ENCODE measurements at regions not wholly inside any gene's neighbourhood (a gene's known extent, or its start where the extent isn't known, plus 50 kb on each side); places are given as distances from the start of the nearest gene placed in this dataset.
"Not testable (repeated sequence)": the region's sequence is repeated elsewhere in the genome, so short reads cannot be mapped to it uniquely, and the experiment has no call there.

DNA sequence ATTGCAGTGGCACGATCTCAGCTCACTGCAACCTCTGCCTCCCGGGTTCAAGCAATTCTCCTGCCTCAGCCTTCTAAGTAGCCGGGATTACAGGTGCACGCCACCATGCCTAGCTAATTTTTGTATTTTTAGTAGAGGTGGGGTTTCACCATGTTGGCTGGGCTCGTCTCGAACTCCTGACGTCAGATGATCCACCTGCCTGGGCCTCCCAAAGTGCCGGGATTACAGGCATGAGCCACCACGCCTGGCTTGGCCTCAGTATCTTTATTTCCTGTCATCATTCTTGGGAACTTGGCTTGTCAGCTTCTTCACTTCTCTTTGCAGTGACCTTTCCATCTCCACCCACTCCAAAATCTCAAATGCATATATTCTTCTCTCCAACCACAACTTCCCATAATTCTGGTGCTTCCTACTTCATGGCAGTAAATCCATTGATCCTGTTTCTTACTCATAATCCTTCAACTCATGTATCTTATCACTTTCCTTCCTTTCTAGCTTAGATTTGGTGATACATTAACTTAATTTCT lies 127.5 kb upstream of the SATB1 start:
- not testable (repeated sequence) for TF ChIP-seq POLR2AphosphoS5 (IDR thresholded peaks at IDR 0.05); CTCF (IDR thresholded peaks at IDR 0.05 in 8 of 11, conservative IDR thresholded peaks at IDR 0.05 in 3 of 11); POLR2A (IDR thresholded peaks at IDR 0.05)

All from spleen (tissue), 7 donors.